ENCODE measurements at regions not wholly inside any gene's neighbourhood (a gene's known extent, or its start where the extent isn't known, plus 50 kb on each side); places are given as distances from the start of the nearest gene placed in this dataset.

- Histone ChIP-seq H3K4me1 (no peaks in the 10 kb centered on the region), H3K36me3 (no peaks in the 10 kb centered on the region), H3K9me3 (no peaks in the 10 kb centered on the region), H3K4me3 (no peak overlapping the region), H3K27me3 (no peaks in the 10 kb centered on the region), H3K4me2 (no peak overlapping the region), H4K20me1 (no peaks in the 10 kb centered on the region), H3K9ac (no peak overlapping the region), H3K27ac (no peak overlapping the region)
- TF ChIP-seq Cebpa-rat (IDR thresholded peaks at IDR 0.05), result no peak
Observed at GRCh38 chr1:219119839-219120238, 53.8 kb upstream of the LYPLAL1 start.

- no peak overlapping the region for H3K4me2 ChIP-seq
- no peak for TF ChIP-seq Cebpa-rat (IDR thresholded peaks at IDR 0.05)
- H3K9ac ChIP-seq, result no peak overlapping the region
- H3K27me3 ChIP-seq, result no peaks in the 10 kb centered on the region
- H3K36me3 ChIP-seq, result no peaks in the 10 kb centered on the region
- no peaks in the 10 kb centered on the region for H4K20me1 ChIP-seq
- no peaks in the 10 kb centered on the region for H3K4me1 ChIP-seq
- no peaks in the 10 kb centered on the region for H3K9me3 ChIP-seq
- no peak overlapping the region for H3K27ac ChIP-seq
- no peak overlapping the region for H3K4me3 ChIP-seq
Observed at GRCh38 chr1:219120624-219121544, 52.8 kb upstream of the LYPLAL1 start.

- H3K27ac ChIP-seq, result no peak overlapping the region
- H3K4me1 ChIP-seq, result no peaks in the 10 kb centered on the region
- no peak for TF ChIP-seq Cebpa-rat (IDR thresholded peaks at IDR 0.05)
- H3K27me3 ChIP-seq, result no peaks in the 10 kb centered on the region
- H4K20me1 ChIP-seq, result no peaks in the 10 kb centered on the region
- H3K9ac ChIP-seq, result no peak overlapping the region
- H3K9me3 ChIP-seq, result no peaks in the 10 kb centered on the region
- no peak overlapping the region for H3K4me3 ChIP-seq
- H3K4me2 ChIP-seq, result no peak overlapping the region
- no peaks in the 10 kb centered on the region for H3K36me3 ChIP-seq
Observed at GRCh38 chr1:219121679-219122078, 52.0 kb upstream of the LYPLAL1 start.

- Histone ChIP-seq H4K20me1 (no peaks in the 10 kb centered on the region), H3K4me3 (no peak overlapping the region), H3K4me1 (no peaks in the 10 kb centered on the region), H3K9ac (no peak overlapping the region), H3K4me2 (no peak overlapping the region), H3K27ac (no peak overlapping the region), H3K9me3 (no peaks in the 10 kb centered on the region), H3K36me3 (no peaks in the 10 kb centered on the region), H3K27me3 (no peaks in the 10 kb centered on the region)
- no peak for TF ChIP-seq Cebpa-rat (IDR thresholded peaks at IDR 0.05)
Observed at GRCh38 chr1:219123036-219123435, 50.6 kb upstream of the LYPLAL1 start.
